ENCODE measurements at regions not wholly inside any gene's neighbourhood (a gene's known extent, or its start where the extent isn't known, plus 50 kb on each side); places are given as distances from the start of the nearest gene placed in this dataset.

DNA sequence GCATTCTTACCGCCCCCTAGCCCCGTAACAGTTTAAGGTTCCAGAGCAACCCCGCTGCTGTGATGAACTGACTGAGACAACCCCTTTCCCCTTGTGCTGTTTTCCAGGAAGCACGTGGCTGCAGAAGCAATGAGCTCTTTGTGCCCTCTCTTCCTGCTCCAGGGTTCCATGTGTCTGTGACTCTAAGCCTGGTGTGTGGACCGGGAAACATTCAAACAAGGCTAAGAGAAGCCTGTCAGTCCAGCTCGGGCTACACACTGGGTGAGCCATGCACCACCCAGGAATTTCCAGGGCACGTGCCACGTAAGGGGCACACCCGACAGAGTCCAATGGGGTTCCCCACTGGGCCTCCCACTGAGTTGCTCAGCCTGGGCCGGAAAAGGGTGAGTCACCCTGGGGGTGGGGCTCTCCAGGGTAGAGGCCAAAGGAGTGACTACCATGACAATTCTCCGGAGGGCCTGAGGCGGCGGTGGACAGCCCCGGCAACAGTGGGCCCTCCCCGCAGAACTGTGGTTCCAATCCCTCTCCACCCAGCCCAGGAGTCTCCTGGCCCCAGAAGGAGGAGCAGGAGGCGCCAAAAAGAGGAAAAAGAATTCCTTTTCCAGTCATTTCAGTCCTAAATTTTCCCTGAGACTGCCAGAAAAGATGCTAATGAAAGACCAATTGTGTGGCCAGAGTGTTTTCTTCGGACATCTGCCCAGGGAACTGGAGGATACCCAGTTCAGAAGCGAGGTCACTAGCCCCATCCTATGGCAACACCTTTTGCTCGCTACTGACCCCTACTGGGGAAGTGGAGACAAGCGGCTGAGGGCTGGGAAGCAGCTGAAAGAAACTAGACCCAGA lies 157.8 kb upstream of the SLC1A4 start (continued):
- TF ChIP-seq NR1H2 (CRISPR knock-in tag; IDR thresholded peaks at IDR 0.05; ENCODE audit: borderline replicate concordance, low read depth) (no peak; the same call in 1 of the 2 replicates), TEAD3 (CRISPR knock-in tag; optimal IDR thresholded peaks at IDR 0.05; ENCODE audit: borderline replicate concordance) (peak; percentile 91), SRSF9 (IDR thresholded peaks at IDR 0.05; ENCODE audit: borderline replicate concordance, insufficient read depth, low read depth, low read length, poor library complexity, severe bottlenecking) (no peak), ZNF775 (CRISPR knock-in tag; IDR thresholded peaks at IDR 0.05; ENCODE audit: borderline replicate concordance) (no peak), TBX2 (CRISPR knock-in tag; IDR thresholded peaks at IDR 0.05; ENCODE audit: borderline replicate concordance) (peak; percentile 73), NAIF1 (CRISPR knock-in tag; IDR thresholded peaks at IDR 0.05; ENCODE audit: borderline replicate concordance) (peak; percentile 72), ATM (IDR thresholded peaks at IDR 0.05; ENCODE audit: borderline replicate concordance) (no peak), CBX1 (IDR thresholded peaks at IDR 0.05; ENCODE audit: low read depth) (no peak), ZNF558 (CRISPR knock-in tag; IDR thresholded peaks at IDR 0.05; ENCODE audit: borderline replicate concordance) (no peak), SRF (IDR thresholded peaks at IDR 0.05; ENCODE audit: low read depth, low read length) (0 out of 2 replicates have a peak, but pooled peaks have one; percentile 9), FOSL2 (CRISPR knock-in tag; IDR thresholded peaks at IDR 0.05) (peak; percentile 99), CBX5 (CRISPR knock-in tag; IDR thresholded peaks at IDR 0.05; ENCODE audit: borderline replicate concordance) (0 out of 2 replicates have a peak, but pooled peaks have one; percentile 32), ZNF501 (CRISPR knock-in tag; IDR thresholded peaks at IDR 0.05) (peak; percentile 94), FOSL1 (CRISPR knock-in tag; IDR thresholded peaks at IDR 0.05; ENCODE audit: borderline replicate concordance) (peak; percentile 96), CCAR2 (optimal IDR thresholded peaks at IDR 0.05; ENCODE audit: low read depth, low read length) (peak; percentile 18), ZNF451 (CRISPR knock-in tag; IDR thresholded peaks at IDR 0.05) (0 out of 2 replicates have a peak, but pooled peaks have one; percentile 41), ZFP36L1 (CRISPR knock-in tag; IDR thresholded peaks at IDR 0.05) (peak; percentile 98), IKZF4 (CRISPR knock-in tag; IDR thresholded peaks at IDR 0.05; ENCODE audit: borderline replicate concordance, low read depth, not compliant biosample characterization) (no peak), ARNTL (CRISPR knock-in tag; IDR thresholded peaks at IDR 0.05) (peak; percentile 84; the same call in 1 of the 2 replicates), BATF2 (CRISPR knock-in tag; IDR thresholded peaks at IDR 0.05) (0 out of 2 replicates have a peak, but pooled peaks have one; percentile 72), SP2 (CRISPR knock-in tag; IDR thresholded peaks at IDR 0.05) (no peak; the same call in 1 of the 2 replicates), BRCA1 (CRISPR knock-in tag; IDR thresholded peaks at IDR 0.05) (0 out of 2 replicates have a peak, but pooled peaks have one; percentile 71), ZIK1 (CRISPR knock-in tag; IDR thresholded peaks at IDR 0.05; ENCODE audit: borderline replicate concordance, low read depth) (no peak)
- TF ChIP-seq, protein P1, sequence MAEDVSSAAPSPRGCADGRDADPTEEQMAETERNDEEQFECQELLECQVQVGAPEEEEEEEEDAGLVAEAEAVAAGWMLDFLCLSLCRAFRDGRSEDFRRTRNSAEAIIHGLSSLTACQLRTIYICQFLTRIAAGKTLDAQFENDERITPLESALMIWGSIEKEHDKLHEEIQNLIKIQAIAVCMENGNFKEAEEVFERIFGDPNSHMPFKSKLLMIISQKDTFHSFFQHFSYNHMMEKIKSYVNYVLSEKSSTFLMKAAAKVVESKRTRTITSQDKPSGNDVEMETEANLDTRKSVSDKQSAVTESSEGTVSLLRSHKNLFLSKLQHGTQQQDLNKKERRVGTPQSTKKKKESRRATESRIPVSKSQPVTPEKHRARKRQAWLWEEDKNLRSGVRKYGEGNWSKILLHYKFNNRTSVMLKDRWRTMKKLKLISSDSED (CRISPR knock-in tag; IDR thresholded peaks at IDR 0.05): no peak
- TF ChIP-seq, protein P2, sequence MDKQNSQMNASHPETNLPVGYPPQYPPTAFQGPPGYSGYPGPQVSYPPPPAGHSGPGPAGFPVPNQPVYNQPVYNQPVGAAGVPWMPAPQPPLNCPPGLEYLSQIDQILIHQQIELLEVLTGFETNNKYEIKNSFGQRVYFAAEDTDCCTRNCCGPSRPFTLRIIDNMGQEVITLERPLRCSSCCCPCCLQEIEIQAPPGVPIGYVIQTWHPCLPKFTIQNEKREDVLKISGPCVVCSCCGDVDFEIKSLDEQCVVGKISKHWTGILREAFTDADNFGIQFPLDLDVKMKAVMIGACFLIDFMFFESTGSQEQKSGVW (CRISPR knock-in tag; IDR thresholded peaks at IDR 0.05; ENCODE audit: borderline replicate concordance): no peak
- TF ChIP-seq, protein P3, sequence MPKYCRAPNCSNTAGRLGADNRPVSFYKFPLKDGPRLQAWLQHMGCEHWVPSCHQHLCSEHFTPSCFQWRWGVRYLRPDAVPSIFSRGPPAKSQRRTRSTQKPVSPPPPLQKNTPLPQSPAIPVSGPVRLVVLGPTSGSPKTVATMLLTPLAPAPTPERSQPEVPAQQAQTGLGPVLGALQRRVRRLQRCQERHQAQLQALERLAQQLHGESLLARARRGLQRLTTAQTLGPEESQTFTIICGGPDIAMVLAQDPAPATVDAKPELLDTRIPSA (CRISPR knock-in tag; IDR thresholded peaks at IDR 0.05; ENCODE audit: borderline replicate concordance): no peak

Data from HepG2 (cell line).